Colon (tissue), 2 donors: ENCODE measurements at regions not wholly inside any gene's neighbourhood (a gene's known extent, or its start where the extent isn't known, plus 50 kb on each side); places are given as distances from the start of the nearest gene placed in this dataset.
"Not testable (repeated sequence)": the region's sequence is repeated elsewhere in the genome, so short reads cannot be mapped to it uniquely, and the experiment has no call there.

Experiments used
- FAIRE-seq: peaks from 2 replicates; lab custom pipeline; 2012; peaks lifted over from hg19 to GRCh38; lab: Jason Lieb, UNC
- donor health status: control.
- donor health status: control.

DNA sequence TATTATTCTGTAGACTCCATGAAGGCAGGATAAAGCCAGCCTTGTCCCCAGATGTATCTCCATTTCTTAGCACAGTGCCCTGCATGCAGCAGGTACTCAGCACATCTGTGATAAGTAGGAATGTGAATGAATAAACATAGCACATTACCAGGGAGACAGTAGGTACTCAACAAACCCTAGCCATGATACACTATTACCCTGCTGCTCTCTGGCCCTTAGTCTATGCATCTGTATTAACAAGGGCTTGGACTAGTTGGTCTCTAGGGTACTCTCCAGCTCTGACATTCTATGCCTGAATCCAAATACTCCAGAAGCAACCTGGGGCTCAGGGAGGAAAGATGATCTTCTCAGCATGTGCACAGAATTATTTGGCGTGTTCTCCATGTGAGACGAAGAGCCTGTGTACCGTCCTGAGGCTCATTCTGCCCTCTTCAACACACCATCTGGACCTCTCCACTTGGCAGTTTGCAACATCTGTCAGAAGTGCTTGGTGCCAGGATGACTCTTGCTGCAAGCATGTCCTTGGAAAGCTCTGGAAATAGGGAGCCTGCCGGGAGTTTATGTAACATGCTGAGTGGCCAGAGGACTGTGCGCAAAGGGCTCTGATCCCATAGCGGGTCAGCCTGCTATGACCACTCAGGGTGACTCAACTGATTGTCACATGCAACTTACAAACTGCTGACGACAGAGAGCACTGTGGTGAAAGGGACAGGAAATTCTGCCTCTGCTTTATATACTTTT is 228.2 kb upstream of the USP24 start:
- FAIRE-seq: no peak

DNA sequence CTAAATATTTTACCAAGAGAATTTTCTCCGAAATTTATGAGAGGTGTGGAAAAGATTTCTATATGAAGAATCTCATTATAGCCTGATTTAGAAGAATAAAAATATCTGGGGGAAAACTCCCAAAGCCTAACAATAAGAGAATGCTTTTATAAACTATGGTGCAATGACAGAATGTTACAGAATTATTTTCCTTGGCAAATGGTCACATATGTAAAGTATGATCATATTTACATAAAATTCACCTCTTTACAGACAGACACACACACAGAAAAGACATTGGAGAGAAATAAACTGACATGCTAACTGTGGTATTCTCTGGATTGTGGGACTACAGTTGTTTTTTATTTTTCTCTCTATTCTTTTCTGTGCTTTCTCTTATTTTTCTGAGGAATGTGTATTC is 226.3 kb upstream of the USP24 start:
- FAIRE-seq: no peak

GRCh38 chr1:55437692-55438091 is 222.5 kb upstream of the USP24 start:
- FAIRE-seq: no peak

DNA sequence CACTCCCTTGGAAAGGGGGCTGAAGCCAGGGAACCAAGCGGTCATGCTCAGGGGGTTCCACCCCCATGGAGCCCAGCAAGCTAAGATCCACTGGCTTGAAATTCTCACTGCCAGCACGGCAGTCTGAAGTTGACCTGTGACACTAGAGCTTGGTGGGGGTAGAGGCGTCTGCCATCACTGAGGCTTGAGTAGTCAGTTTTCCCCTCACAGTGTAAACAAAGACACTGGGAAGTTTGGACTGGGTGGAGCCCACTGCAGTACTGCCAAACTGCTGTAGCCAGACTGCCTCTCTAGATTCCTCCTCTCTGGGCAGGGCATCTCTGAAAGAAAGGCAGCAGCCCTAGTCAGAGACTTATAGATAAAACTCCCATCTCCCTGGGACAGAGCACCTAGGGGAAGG is 215.6 kb upstream of the USP24 start:
- FAIRE-seq: not testable (repeated sequence)

DNA sequence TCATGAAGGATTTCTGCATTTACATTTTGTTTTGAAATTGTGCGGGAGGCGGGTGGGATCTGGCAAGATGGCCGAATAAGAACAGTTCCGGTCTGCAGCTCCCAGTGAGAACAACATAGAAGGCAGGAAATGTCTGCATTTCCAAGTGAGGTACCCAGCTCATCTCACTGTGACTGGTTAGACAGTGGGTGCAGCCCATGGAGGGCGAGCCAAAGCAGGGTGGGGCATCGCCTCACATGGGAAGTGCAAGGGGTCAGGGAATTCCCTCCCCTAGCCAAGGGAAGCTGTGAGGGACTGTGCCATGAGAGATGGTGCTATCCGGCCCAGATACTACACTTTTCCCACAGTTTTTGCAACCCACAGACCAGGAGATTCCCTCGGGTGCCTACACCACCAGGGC is 215.0 kb upstream of the USP24 start:
- not testable (repeated sequence) for FAIRE-seq

- FAIRE-seq: no peak
Observed at GRCh38 chr1:55428944-55429931, 214.1 kb upstream of the USP24 start.

GRCh38 chr1:55428231-55428630 is 213.1 kb upstream of the USP24 start:
- FAIRE-seq: no peak

DNA sequence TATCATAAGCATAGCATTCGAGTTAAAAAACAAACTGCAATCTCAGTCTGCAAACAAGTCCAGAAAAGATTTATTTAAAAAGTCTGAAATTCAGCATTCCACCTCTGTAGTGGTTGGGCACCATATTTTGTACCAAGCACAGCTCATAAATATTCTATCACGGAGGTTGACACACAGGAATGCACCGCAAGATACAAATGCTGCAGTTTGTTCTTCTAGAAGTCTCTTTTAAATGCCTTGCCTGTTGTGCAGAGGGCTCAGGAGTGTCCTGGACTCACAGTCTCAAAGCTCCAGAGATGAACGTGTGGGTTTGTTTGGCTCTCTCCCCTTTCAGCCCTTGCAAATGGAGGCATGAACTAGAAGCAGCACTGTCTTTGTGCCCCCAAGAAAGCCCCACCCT is 212.4 kb upstream of the USP24 start:
- FAIRE-seq: no peak

DNA sequence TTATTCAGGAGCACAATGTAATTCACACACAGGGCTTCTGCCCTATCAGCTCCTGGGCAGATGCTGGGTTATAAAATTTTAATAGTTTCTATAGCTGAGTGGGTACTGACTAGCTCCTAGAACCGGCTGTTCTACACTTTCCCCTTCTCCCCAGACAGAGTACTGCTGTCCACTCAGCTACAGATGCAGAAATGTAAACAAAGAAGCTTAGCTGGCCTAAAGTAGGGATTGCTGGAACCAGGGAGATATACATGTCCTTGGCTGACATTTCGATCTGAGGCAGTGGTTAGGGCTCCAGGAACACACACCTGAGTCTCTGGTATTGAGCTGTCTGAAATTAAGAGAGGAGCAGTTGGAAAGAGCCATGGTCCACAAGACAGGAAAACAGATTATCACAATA is 211.5 kb upstream of the USP24 start:
- no peak for FAIRE-seq

- no peak for FAIRE-seq
Observed at GRCh38 chr1:55426156-55426555, 211.0 kb upstream of the USP24 start.

GRCh38 chr1:55425310-55425930 is 210.3 kb upstream of the USP24 start:
- FAIRE-seq: no peak

- FAIRE-seq: no peak
Observed at GRCh38 chr1:55423376-55423775, 208.2 kb upstream of the USP24 start.

- FAIRE-seq: no peak
Observed at GRCh38 chr1:55420929-55421716, 206.0 kb upstream of the USP24 start.

GRCh38 chr1:55420026-55420425 is 204.9 kb upstream of the USP24 start:
- no peak for FAIRE-seq

DNA sequence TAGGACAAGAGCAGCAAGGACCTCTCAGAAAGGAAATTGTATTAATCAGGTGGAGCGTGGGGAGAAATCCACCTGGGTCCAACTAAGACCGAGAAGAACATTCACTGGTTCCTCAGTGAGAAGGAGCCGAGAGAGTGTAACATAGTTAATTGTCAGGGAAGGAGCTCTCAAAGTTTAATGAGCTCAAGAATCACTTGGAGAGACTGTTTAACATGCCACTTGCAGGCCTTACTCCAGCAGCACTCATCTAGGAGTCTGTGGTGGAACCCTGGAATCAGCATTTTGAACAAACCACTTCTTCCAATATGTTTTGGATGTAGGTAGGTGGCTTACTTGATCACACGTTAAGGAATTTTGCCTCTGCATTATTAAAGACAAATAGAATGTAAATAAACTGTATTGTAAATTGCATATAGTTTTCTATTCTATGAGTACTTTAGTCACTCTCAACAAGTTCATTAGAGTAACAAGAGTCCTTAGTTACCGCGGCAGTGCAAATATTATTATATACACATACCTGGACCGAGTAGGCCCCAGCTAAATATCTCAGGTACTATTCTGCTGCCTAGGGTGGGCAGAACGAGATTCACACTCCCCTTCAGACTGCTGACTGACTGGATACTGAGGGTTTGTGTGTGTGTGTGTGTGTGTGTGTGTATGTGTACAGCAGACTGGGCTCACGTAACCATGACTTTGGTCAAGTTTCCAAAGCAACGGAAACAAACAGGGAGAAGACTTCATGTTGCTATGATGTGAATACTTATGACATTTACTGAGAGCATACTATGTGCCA is 203.2 kb upstream of the USP24 start:
- FAIRE-seq: no peak

- FAIRE-seq: no peak
Observed at GRCh38 chr1:55416164-55416842, 201.1 kb upstream of the USP24 start.

GRCh38 chr1:55413286-55413685 is 198.1 kb upstream of the USP24 start:
- FAIRE-seq: no peak

DNA sequence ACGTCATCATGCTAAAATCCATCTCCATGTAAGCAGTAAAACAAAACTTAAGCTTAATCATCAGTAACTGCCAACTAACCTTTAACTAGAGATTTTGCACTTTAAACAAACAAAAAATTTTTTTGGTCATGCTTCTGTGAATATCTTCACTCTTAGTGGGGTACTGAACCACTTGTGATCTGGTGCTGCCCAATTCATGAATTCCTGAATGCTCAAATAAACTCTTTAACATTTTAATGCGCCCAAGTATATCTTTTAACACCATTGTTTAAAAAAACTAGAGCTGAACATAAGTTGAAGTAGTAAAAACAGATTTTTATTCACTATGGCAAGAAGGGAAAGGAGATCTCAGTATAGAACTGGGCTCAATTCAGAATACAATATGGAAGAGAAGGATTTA is 196.9 kb upstream of the USP24 start:
- FAIRE-seq: no peak

DNA sequence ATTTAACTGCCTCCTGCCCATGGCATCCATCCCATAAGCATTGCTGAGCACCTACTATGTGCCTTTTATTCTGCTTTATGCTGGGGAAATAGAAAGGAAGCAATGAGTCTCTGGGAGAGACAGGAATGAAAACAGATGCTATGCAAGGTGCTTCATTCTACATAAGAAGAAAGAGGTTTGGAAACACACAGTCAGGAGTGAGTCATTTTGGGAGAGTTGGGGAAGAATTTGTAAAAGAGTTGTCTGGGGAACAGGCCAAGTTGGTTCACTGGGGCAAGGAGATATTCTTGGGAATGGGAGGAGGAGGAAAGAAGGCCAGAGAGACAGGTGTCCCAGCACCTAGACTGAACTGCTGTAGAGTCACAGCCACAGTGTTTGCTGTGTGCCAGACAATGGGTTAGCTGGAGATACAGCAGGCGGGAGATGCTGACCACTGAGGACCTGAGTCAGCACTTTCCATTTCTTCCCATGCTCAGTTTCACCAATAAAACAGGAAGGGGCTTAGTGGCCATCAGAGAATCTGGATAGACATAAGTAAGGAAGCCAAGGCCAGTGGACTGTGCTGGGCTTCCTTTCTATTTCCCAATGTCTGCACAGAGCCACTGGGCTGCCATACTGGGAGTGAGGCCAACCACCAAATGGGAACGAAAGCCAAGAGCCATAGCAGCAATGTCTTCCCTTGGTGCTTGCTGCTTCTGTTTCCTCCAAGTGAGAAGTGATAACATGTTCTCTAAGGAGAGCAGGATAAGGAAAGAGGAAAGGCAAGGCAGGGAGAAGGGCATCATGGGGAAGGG is 187.7 kb upstream of the USP24 start:
- FAIRE-seq: no peak

DNA sequence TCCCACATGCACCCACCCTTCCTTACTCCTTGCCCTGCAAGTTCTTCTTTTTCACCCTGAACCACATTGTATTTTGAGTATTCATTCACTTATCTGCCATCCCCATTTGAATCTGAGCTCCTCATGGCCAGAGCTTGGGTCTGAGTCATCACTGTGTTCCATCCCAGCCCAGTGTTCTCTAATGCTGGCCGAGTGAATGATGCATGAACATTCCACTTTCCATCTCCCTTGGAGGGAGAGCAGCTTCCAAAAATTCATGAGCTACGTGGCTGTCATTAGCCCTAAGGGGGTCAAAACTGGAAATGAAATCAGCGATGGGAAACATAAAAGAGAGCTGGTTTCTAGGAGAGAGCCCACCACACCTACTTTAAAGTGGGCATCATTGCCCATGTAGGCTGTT is 187.0 kb upstream of the USP24 start:
- no peak for FAIRE-seq
